ENCODE measurements at regions not wholly inside any gene's neighbourhood (a gene's known extent, or its start where the extent isn't known, plus 50 kb on each side); places are given as distances from the start of the nearest gene placed in this dataset.

GRCh38 chr16:9480503-9480902 lies 389.1 kb downstream of the HAPSTR1 start:
- no peak for TF ChIP-seq CTCF (IDR thresholded peaks at IDR 0.05; ENCODE audit: low read depth, low read length, missing control alignments)
- no peak overlapping the region for H3K4me3 ChIP-seq (replicated peaks; ENCODE audit: low read depth, low read length)
- DNase-seq (ENCODE audit: extremely low read depth, low read depth), result no peak

GRCh38 chr16:9481747-9482730 lies 390.6 kb downstream of the HAPSTR1 start:
- no peak for DNase-seq (ENCODE audit: extremely low read depth, low read depth)
- no peak for TF ChIP-seq CTCF (IDR thresholded peaks at IDR 0.05; ENCODE audit: low read depth, low read length, missing control alignments)
- no peak overlapping the region for H3K4me3 ChIP-seq (replicated peaks; ENCODE audit: low read depth, low read length)

- DNase-seq (ENCODE audit: extremely low read depth, low read depth), result no peak
- TF ChIP-seq CTCF (IDR thresholded peaks at IDR 0.05; ENCODE audit: low read depth, low read length, missing control alignments), result no peak
- no peak overlapping the region for H3K4me3 ChIP-seq (replicated peaks; ENCODE audit: low read depth, low read length)
Observed at GRCh38 chr16:9484426-9484825, 393.0 kb downstream of the HAPSTR1 start.

GRCh38 chr16:9484881-9485280 lies 393.4 kb downstream of the HAPSTR1 start:
- no peak for TF ChIP-seq CTCF (IDR thresholded peaks at IDR 0.05; ENCODE audit: low read depth, low read length, missing control alignments)
- H3K4me3 ChIP-seq (replicated peaks; ENCODE audit: low read depth, low read length), result no peak overlapping the region
- DNase-seq (ENCODE audit: extremely low read depth, low read depth), result no peak

GRCh38 chr16:9489835-9490467 lies 398.5 kb downstream of the HAPSTR1 start:
- TF ChIP-seq CTCF (IDR thresholded peaks at IDR 0.05; ENCODE audit: low read depth, low read length, missing control alignments), result no peak
- no peak for DNase-seq (ENCODE audit: extremely low read depth, low read depth)

GRCh38 chr16:9495824-9496223 lies 404.4 kb downstream of the HAPSTR1 start:
- TF ChIP-seq CTCF (IDR thresholded peaks at IDR 0.05; ENCODE audit: low read depth, low read length, missing control alignments), result no peak
- H3K4me3 ChIP-seq (replicated peaks; ENCODE audit: low read depth, low read length), result no peak overlapping the region
- no peak for DNase-seq (ENCODE audit: extremely low read depth, low read depth)

More at GRCh38 chr16:9489835-9490467, 398.5 kb downstream of the HAPSTR1 start:
- H3K4me3 ChIP-seq (replicated peaks; ENCODE audit: low read depth, low read length), result no peak overlapping the region
